Progenitor cell of endocrine pancreas (in vitro differentiated cells): ENCODE measurements at regions not wholly inside any gene's neighbourhood (a gene's known extent, or its start where the extent isn't known, plus 50 kb on each side); places are given as distances from the start of the nearest gene placed in this dataset.

Experiments used
- DNase-seq: peaks from one replicate; pipeline ENCODE4 v3.0.0; 2021; ENCODE audit warnings: low spot score; ENCODE audit not compliant: unreplicated experiment
- H3K27ac Mint-ChIP-seq: 2 replicates; pipeline ENCODE4 v1.8.0; 2021; ENCODE audit warnings: mild to moderate bottlenecking, moderate library complexity, mixed read lengths
- H3K27me3 Mint-ChIP-seq: 2 replicates; pipeline ENCODE4 v1.8.0; 2021; ENCODE audit warnings: mixed read lengths
- H3K36me3 Mint-ChIP-seq: 2 replicates; pipeline ENCODE4 v1.8.0; 2022; ENCODE audit warnings: mixed read lengths; ENCODE audit not compliant: insufficient read depth
- H3K4me1 Mint-ChIP-seq: 2 replicates; pipeline ENCODE4 v1.8.0; 2021; ENCODE audit warnings: low read depth, mixed read lengths
- H3K4me3 Mint-ChIP-seq: 2 replicates; pipeline ENCODE4 v1.8.0; 2021; ENCODE audit warnings: low read depth, mild to moderate bottlenecking, moderate library complexity, mixed read lengths
- H3K9me3 Mint-ChIP-seq: 2 replicates; pipeline ENCODE4 v1.8.0; 2021; ENCODE audit warnings: low read depth, mixed read lengths
- CTCF ChIP-seq: fragments of 200-600 bp; sonication (generic); IDR thresholded peaks from one replicate; pipeline ENCODE4 v1.5.0; 2021; ENCODE audit warnings: antibody characterized with exemption, mild to moderate bottlenecking; ENCODE audit not compliant: unreplicated experiment

- Mint-ChIP-seq H3K9me3 (no peaks in the 10 kb centered on the region), H3K4me3 (no peak overlapping the region), H3K27me3 (peaks cover 30% of the 10 kb centered on the region), H3K36me3 (no peaks in the 10 kb centered on the region), H3K4me1 (peaks cover 7% of the 10 kb centered on the region), H3K27ac (no peak overlapping the region)
- no peak for TF ChIP-seq CTCF
- DNase-seq, result no peak
Observed at GRCh38 chr17:5772720-5773119, 188.4 kb upstream of the NLRP1 start.

GRCh38 chr17:5773816-5774360 lies 189.6 kb upstream of the NLRP1 start:
- no peak for DNase-seq
- Mint-ChIP-seq H3K4me1 (peaks cover 7% of the 10 kb centered on the region), H3K9me3 (no peaks in the 10 kb centered on the region), H3K27ac (no peak overlapping the region), H3K36me3 (no peaks in the 10 kb centered on the region), H3K4me3 (no peak overlapping the region), H3K27me3 (peaks cover 27% of the 10 kb centered on the region)
- TF ChIP-seq CTCF, result no peak

GRCh38 chr17:5775098-5775497 lies 190.8 kb upstream of the NLRP1 start:
- peaks cover 27% of the 10 kb centered on the region for H3K27me3 Mint-ChIP-seq
- no peak overlapping the region for H3K4me3 Mint-ChIP-seq
- H3K9me3 Mint-ChIP-seq, result no peaks in the 10 kb centered on the region
- no peak for DNase-seq
- no peak for TF ChIP-seq CTCF
- H3K27ac Mint-ChIP-seq, result peak overlapping the region; percentile 59
- H3K36me3 Mint-ChIP-seq, result no peaks in the 10 kb centered on the region
- H3K4me1 Mint-ChIP-seq, result peaks cover 7% of the 10 kb centered on the region

- no peaks in the 10 kb centered on the region for H3K36me3 Mint-ChIP-seq
- TF ChIP-seq CTCF, result no peak
- no peaks in the 10 kb centered on the region for H3K4me1 Mint-ChIP-seq
- H3K4me3 Mint-ChIP-seq, result no peak overlapping the region
- no peak overlapping the region for H3K27ac Mint-ChIP-seq
- H3K9me3 Mint-ChIP-seq, result peaks cover 8% of the 10 kb centered on the region
- peaks cover 29% of the 10 kb centered on the region for H3K27me3 Mint-ChIP-seq
- DNase-seq, result no peak
Observed at GRCh38 chr17:5780476-5780875, 196.2 kb upstream of the NLRP1 start.

GRCh38 chr17:5781236-5781927 lies 197.1 kb upstream of the NLRP1 start:
- no peaks in the 10 kb centered on the region for H3K36me3 Mint-ChIP-seq
- no peak overlapping the region for H3K4me3 Mint-ChIP-seq
- DNase-seq, result no peak
- H3K27ac Mint-ChIP-seq, result no peak overlapping the region
- H3K27me3 Mint-ChIP-seq, result peaks cover 28% of the 10 kb centered on the region
- H3K9me3 Mint-ChIP-seq, result peaks cover 8% of the 10 kb centered on the region
- no peak for TF ChIP-seq CTCF
- no peaks in the 10 kb centered on the region for H3K4me1 Mint-ChIP-seq
